ENCODE measurements at regions not wholly inside any gene's neighbourhood (a gene's known extent, or its start where the extent isn't known, plus 50 kb on each side); places are given as distances from the start of the nearest gene placed in this dataset.

- peak overlapping the region; percentile 43 for H3K4me3 Mint-ChIP-seq
- peaks cover 18 to 26% of the 10 kb centered on the region in 2 donors for H3K4me1 Mint-ChIP-seq
- H3K27me3 ChIP-seq (ENCODE audit: control insufficient read depth, insufficient read depth, low read length): peaks cover 18% of the 10 kb centered on the region
- no peaks in the 10 kb centered on the region for H3K36me3 Mint-ChIP-seq
- no peak overlapping the region for H3K27ac ChIP-seq (ENCODE audit: low read length)
- ATAC-seq (peak; percentile 46 to 86 (median 54)), DNase-seq (peak in 1 of 2 donors; percentile 21)
- TF ChIP-seq CTCF (IDR thresholded peaks at IDR 0.05): no peak
- WGBS (ENCODE audit: insufficient coverage): 30% methylated on average over 15 of the region's 16 CpGs
- peaks cover 28 to 83% of the 10 kb centered on the region in 2 donors for H3K27me3 Mint-ChIP-seq (ENCODE audit: low read depth in 2 of 2)
- peaks cover 16% of the 10 kb centered on the region for H3K4me1 ChIP-seq (ENCODE audit: control insufficient read depth, insufficient read depth, low read length)
- H3K4me3 ChIP-seq (ENCODE audit: low read length): no peak overlapping the region
- H3K9me3 ChIP-seq (ENCODE audit: control insufficient read depth, insufficient read depth, low read length): no peaks in the 10 kb centered on the region
- peak overlapping the region in 1 of 2 donors; percentile 7 for H3K27ac Mint-ChIP-seq
- intact Hi-C loops (cut with micrococcal nuclease): loop anchor here (5.0 to 10.0 kb wide), 2 partner anchors 194 to 303 kb away; no protein-coding TSS in a partner anchor
- H3K36me3 ChIP-seq (ENCODE audit: control insufficient read depth, insufficient read depth, low read length): no peaks in the 10 kb centered on the region
- no peaks in the 10 kb centered on the region for H3K9me3 Mint-ChIP-seq
Observed at GRCh38 chr15:57867970-57868798, 161.7 kb downstream of the POLR2M start.

- H3K27ac ChIP-seq (ENCODE audit: low read length): no peak overlapping the region
- WGBS (ENCODE audit: insufficient coverage): no CpG with 5 or more reads among the region's 2 CpGs
- peaks cover 9% of the 10 kb centered on the region for H3K36me3 Mint-ChIP-seq
Observed at GRCh38 chr15:57870667-57871066, 164.2 kb downstream of the POLR2M start.

GRCh38 chr15:57872281-57873030 is 165.9 kb downstream of the POLR2M start:
- intact Hi-C loops (cut with micrococcal nuclease): no loop called here
- no peak for ATAC-seq
- H3K36me3 ChIP-seq (ENCODE audit: control insufficient read depth, insufficient read depth, low read length): no peaks in the 10 kb centered on the region
- H3K4me3 ChIP-seq (ENCODE audit: low read length): no peak overlapping the region
- peaks cover 4% of the 10 kb centered on the region in 2 donors for H3K9me3 Mint-ChIP-seq
- H3K27me3 ChIP-seq (ENCODE audit: control insufficient read depth, insufficient read depth, low read length): peaks cover 27% of the 10 kb centered on the region
- peaks cover 9% of the 10 kb centered on the region for H3K9me3 ChIP-seq (ENCODE audit: control insufficient read depth, insufficient read depth, low read length)
- WGBS (ENCODE audit: insufficient coverage): 44% methylated on average over 6 of the region's 6 CpGs
- DNase-seq: no peak
- H3K4me3 Mint-ChIP-seq: no peak overlapping the region
- no peak overlapping the region for H3K27ac ChIP-seq (ENCODE audit: low read length)
- H3K27ac Mint-ChIP-seq: no peak overlapping the region
- peaks cover 10% of the 10 kb centered on the region for H3K36me3 Mint-ChIP-seq
- H3K4me1 Mint-ChIP-seq: peaks cover 16% of the 10 kb centered on the region in 2 donors
- no peak for TF ChIP-seq CTCF (IDR thresholded peaks at IDR 0.05)
- H3K4me1 ChIP-seq (ENCODE audit: control insufficient read depth, insufficient read depth, low read length): peaks cover 12% of the 10 kb centered on the region
- H3K27me3 Mint-ChIP-seq (ENCODE audit: low read depth in 2 of 2): peaks cover 38 to 93% of the 10 kb centered on the region in 2 donors

More at GRCh38 chr15:57870667-57871066, 164.2 kb downstream of the POLR2M start:
- no peaks in the 10 kb centered on the region for H3K36me3 ChIP-seq (ENCODE audit: control insufficient read depth, insufficient read depth, low read length)
- Mint-ChIP-seq H3K9me3 (peaks cover 4% of the 10 kb centered on the region in 2 donors), H3K27me3 (ENCODE audit: low read depth in 2 of 2) (peaks cover 34 to 84% of the 10 kb centered on the region in 2 donors), H3K4me3 (no peak overlapping the region), H3K27ac (no peak overlapping the region), H3K4me1 (peaks cover 18 to 26% of the 10 kb centered on the region in 2 donors)
- DNase-seq (no peak), ATAC-seq (no peak)
- intact Hi-C loops (cut with micrococcal nuclease): no loop called here
- no peak for TF ChIP-seq CTCF (IDR thresholded peaks at IDR 0.05)
- peaks cover 16% of the 10 kb centered on the region for H3K4me1 ChIP-seq (ENCODE audit: control insufficient read depth, insufficient read depth, low read length)
- H3K4me3 ChIP-seq (ENCODE audit: low read length): no peak overlapping the region
- peaks cover 5% of the 10 kb centered on the region for H3K9me3 ChIP-seq (ENCODE audit: control insufficient read depth, insufficient read depth, low read length)
- H3K27me3 ChIP-seq (ENCODE audit: control insufficient read depth, insufficient read depth, low read length): peaks cover 28% of the 10 kb centered on the region
